Astrocyte of the cerebellum (primary cell): ENCODE measurements at regions not wholly inside any gene's neighbourhood (a gene's known extent, or its start where the extent isn't known, plus 50 kb on each side); places are given as distances from the start of the nearest gene placed in this dataset.

Experiments
- DNase-seq: peaks from one replicate; pipeline ENCODE4 v3.0.0-alpha.2; 2011; ENCODE audit warnings: low read depth
- H3K4me3 ChIP-seq: 2 replicates; pipeline ENCODE4 v1.5.1; 2011; ENCODE audit warnings: mild to moderate bottlenecking, low read depth, low read length, moderate library complexity
- in situ Hi-C: cut with HindIII; loops from 2 replicates; pipeline ENCODE4 v1.10.0; 2017; ENCODE audit warnings: low sequenced_read_pairs
- TF ChIP-seq, protein P1 (sequence below): IDR thresholded peaks from 2 replicates; pipeline ENCODE4 v1.5.1; 2012; ENCODE audit warnings: low read length, low read depth, moderate library complexity, mild to moderate bottlenecking; ENCODE audit errors: missing control alignments

GRCh38 chr5:139733698-139734538, 61.7 kb upstream of the PSD2 start:
- TF ChIP-seq, protein P1, sequence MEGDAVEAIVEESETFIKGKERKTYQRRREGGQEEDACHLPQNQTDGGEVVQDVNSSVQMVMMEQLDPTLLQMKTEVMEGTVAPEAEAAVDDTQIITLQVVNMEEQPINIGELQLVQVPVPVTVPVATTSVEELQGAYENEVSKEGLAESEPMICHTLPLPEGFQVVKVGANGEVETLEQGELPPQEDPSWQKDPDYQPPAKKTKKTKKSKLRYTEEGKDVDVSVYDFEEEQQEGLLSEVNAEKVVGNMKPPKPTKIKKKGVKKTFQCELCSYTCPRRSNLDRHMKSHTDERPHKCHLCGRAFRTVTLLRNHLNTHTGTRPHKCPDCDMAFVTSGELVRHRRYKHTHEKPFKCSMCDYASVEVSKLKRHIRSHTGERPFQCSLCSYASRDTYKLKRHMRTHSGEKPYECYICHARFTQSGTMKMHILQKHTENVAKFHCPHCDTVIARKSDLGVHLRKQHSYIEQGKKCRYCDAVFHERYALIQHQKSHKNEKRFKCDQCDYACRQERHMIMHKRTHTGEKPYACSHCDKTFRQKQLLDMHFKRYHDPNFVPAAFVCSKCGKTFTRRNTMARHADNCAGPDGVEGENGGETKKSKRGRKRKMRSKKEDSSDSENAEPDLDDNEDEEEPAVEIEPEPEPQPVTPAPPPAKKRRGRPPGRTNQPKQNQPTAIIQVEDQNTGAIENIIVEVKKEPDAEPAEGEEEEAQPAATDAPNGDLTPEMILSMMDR = no peak
- DNase-seq = no peak
- in situ Hi-C loops = no loop called here
- H3K4me3 ChIP-seq = no peak overlapping the region

DNA sequence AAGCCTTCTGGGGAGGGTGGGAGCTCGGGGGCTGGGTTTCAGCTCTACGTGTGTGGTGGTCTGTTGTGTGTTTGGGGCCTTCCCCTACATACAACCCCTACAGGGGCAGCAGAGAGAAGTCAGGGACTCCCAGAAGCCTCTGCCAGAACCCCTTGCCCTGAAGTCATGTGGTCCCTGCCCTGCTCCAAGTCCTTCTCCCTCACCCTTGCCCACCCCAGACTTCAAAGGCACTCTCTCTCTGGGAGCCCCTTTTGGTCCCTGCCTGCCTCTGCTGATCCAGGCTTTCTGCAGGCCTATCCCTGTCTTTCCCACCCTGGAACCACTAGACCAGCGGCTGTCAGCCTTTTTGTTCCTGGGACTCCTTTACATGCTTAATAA, 61.1 kb upstream of the PSD2 start:
- in situ Hi-C loops = no loop called here
- TF ChIP-seq, protein P1 = no peak
- DNase-seq = no peak
- no peak overlapping the region for H3K4me3 ChIP-seq

DNA sequence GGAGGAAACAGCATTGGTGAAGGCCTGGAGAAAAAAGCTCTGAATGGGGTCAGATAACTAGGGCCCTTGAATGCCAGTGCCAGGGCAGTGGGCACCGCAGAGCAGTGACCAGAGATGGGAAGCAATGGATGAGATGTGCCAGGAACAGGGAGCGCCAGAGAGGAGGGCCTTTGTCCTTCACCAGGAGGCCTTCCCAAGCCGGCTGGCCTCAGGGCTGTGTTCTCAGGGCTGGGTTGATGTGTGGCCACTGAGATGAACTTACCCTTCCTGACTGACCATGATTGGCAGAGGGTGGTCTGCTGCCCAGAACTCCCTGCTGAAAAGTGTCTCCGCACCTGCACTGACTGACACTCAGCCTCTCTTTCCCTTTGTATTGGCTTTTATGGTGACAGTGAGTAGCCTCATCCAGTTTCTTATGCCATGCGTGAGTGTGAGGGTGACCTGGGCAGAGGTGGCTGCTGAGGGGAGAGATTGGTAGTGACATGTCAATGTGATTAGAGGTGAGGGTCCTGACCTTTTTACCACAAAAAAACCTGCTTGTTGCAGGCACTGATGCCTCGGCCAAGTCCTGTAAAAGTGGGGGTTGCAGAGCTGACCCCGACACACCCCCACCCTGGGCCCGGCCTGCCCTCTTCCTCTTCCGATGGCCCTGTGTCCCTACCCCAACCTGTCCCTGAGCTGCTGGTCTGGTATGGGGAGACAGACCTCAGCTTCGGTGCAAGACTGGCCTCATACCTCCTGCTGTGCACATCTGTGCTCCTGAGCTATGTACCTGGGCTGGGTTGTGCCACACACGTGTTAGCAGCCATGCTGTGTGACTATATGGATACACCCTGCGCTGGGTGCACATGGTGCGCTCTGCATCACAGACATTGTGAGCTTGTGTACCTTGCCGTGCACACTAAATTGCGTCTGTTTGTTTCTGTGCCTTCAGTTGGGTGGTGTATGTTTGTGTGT, 57.1 kb upstream of the PSD2 start:
- DNase-seq = no peak
- TF ChIP-seq, protein P1 = no peak
- in situ Hi-C loops = no loop called here
- no peak overlapping the region for H3K4me3 ChIP-seq

DNA sequence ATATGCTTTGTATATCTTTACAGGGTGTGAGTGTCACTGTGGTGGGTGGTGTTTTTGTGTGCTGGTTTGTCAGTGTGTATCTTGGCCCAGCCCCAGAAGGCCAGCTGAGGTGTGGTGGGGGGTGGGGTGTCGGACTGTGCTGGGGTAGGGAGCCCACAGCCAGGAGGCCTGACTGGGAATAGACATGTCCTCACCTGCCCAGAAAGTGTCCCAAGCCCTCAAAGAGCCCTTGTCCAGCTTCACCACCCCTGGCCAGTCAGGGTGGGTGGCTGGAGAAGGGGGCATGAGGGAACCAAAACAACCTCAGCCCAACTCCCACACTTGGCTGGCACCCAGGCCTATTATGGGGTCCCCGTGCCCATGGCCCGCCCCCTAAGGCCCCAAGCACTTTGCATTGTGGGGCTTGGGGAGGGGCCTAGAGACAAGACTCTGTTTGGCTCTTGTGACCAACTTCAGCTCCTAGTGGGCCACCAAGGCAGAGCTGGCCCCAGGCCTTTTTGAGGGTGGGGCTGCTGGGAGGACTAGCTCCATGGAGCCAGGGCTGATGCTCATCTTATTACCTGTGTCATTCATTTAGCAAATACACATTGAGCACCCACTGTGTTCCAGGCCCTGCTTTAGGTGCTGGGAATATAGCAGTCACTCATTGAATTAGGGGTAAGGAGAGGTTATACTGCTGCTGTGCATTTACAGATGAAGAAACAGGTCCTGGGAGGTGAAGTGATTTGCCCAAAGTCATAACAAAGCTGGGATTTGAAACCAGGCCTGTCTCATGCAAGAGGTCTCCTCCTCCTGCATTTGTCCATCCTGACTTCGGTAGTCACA, 56.2 kb upstream of the PSD2 start:
- no peak for DNase-seq
- TF ChIP-seq, protein P1 = no peak
- H3K4me3 ChIP-seq = no peak overlapping the region
- in situ Hi-C loops = no loop called here

DNA sequence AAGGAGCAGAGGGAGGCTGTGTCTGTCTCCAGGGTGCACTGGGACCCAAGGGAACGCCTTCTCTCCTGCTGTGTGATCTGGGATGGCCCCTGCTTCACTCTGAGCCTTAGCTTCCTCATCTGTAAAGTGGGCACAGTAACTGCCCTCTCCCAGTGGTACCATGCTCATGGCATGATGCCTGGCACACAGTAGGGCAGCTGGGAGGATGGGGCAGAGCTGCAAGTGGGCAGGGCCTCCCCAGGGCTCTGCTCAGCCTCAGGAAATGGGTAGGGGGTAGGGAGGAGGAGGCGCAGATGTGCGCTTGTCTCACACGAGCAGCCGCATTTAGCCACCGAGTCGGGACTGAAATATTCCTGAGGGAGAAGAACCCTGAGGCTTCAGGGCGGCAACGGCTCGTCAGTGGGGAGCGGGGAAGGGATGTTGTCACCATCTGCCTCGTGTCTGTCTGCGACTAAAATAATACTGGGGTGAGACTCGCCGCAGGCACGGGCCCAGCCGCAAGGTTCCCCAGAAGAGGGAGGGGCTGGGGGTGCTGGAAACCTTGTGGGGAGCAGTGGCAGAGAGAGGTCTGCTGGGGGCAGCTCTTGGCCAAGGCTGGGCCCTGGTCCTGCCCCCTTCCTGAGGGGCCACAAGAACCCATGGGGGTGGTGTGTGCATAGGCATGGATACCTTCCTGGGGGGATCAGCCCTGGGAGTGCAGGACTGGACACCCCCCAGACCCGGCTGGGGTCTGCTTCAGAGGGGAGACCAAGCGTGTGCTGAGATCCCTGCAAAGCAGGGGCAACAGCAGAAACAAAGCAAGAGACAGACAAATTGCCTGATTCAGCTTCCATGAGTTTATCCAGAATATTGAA, 55.2 kb upstream of the PSD2 start:
- TF ChIP-seq, protein P1 = no peak
- in situ Hi-C loops = no loop called here
- H3K4me3 ChIP-seq = no peak overlapping the region
- DNase-seq = no peak
